ENCODE measurements at regions not wholly inside any gene's neighbourhood (a gene's known extent, or its start where the extent isn't known, plus 50 kb on each side); places are given as distances from the start of the nearest gene placed in this dataset.
"Not testable (repeated sequence)": the region's sequence is repeated elsewhere in the genome, so short reads cannot be mapped to it uniquely, and the experiment has no call there.

GRCh38 chr3:4208556-4208955 is 94.6 kb upstream of the SETMAR start:
- Histone ChIP-seq H3K27ac (no peak overlapping the region), H3K9me3 (peaks cover 0 to 13% (median 4%) of the 10 kb centered on the region in 11 donors), H3K27me3 (no peaks in the 10 kb centered on the region), H3K4me3 (no peak overlapping the region), H3K4me1 (no peaks in the 10 kb centered on the region), H3K36me3 (no peaks in the 10 kb centered on the region)
- ATAC-seq (no peak), DNase-seq (no peak)
- WGBS, 2 donors: 85 to 87% methylated on average over 4 of the region's 4 CpGs
- intact Hi-C loops (cut with DNase I): no loop called here
- TF ChIP-seq, protein P1, sequence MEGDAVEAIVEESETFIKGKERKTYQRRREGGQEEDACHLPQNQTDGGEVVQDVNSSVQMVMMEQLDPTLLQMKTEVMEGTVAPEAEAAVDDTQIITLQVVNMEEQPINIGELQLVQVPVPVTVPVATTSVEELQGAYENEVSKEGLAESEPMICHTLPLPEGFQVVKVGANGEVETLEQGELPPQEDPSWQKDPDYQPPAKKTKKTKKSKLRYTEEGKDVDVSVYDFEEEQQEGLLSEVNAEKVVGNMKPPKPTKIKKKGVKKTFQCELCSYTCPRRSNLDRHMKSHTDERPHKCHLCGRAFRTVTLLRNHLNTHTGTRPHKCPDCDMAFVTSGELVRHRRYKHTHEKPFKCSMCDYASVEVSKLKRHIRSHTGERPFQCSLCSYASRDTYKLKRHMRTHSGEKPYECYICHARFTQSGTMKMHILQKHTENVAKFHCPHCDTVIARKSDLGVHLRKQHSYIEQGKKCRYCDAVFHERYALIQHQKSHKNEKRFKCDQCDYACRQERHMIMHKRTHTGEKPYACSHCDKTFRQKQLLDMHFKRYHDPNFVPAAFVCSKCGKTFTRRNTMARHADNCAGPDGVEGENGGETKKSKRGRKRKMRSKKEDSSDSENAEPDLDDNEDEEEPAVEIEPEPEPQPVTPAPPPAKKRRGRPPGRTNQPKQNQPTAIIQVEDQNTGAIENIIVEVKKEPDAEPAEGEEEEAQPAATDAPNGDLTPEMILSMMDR (IDR thresholded peaks at IDR 0.05): no peak

DNA sequence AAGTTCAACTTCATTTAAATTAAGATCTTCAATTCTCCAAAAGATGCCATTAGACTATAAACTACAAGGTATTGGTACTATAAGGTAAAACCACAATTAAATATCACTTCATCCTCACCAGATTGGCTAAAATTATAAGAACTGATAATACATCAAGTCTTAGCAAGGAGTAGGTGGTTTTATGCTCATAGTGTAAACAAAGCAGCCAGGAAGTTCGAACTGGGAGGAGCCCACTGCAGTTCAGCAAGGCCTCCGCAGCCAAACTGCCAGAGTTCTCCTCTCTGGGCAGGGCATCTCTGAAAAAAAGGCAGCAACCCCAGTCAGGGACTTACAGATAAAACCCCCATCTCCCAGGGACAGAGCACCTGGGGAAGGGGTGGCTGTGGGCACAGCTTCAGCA is 91.6 kb upstream of the SETMAR start:
- Histone ChIP-seq H3K4me1 (no peaks in the 10 kb centered on the region), H3K4me3 (no peak overlapping the region), H3K36me3 (no peaks in the 10 kb centered on the region), H3K9me3 (peaks cover 0 to 41% (median 10%) of the 10 kb centered on the region in 11 donors), H3K27ac (no peak overlapping the region), H3K27me3 (no peaks in the 10 kb centered on the region)
- WGBS, 2 donors: 56 to 62% methylated on average over 2 of the region's 2 CpGs
- TF ChIP-seq, protein P1 (IDR thresholded peaks at IDR 0.05): no peak
- DNase-seq (no peak), ATAC-seq (no peak)
- intact Hi-C loops (cut with DNase I): loop anchor here in 1 of 10 donors (5.0 kb wide), 1 partner anchor 49 kb away; no protein-coding TSS in a partner anchor

DNA sequence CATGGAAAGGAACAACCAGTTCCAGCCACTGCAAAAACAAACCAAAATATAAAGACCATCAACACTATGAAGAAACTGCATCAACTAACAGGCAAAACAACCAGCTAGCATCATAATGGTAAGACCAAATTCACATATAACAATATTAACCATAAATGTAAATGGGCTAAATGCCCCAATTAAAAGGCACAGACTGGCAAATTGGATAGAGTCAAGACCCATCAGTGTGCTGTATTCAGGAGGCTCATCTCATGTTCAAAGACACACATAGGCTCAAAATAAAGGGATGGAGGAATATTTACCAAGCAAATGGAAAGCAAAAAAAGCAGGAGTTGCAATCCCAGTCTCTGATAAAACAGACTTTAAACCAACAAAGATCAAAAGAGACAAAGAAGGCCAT is 89.7 kb upstream of the SETMAR start:
- H3K27ac ChIP-seq, H3K36me3 ChIP-seq, ATAC-seq, H3K27me3 ChIP-seq, H3K4me3 ChIP-seq, DNase-seq, H3K4me1 ChIP-seq: not testable (repeated sequence)
- intact Hi-C loops (cut with DNase I): loop anchor here in 1 of 10 donors (5.0 kb wide), 1 partner anchor 51 kb away; no protein-coding TSS in a partner anchor
- H3K9me3 ChIP-seq: peaks cover 0 to 46% (median 12%) of the 10 kb centered on the region in 11 donors

DNA sequence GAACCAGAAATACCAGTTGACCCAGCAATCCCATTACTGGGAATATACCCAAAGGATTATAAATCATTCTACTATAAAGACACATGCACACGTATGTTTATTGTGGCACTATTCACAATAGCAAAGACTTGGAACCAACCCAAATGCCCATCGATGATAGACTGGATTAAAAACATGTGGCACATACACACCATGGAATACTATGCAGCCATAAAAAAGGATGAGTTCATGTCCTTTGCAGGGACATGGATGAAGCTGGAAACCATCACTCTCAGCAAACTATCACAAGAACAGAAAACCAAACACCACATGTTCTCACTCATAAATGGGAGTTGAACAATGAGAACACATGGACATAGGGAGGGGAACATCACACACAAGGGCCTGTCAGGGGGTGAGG is 86.2 kb upstream of the SETMAR start:
- H3K4me1 ChIP-seq; H3K4me3 ChIP-seq; H3K27ac ChIP-seq; ATAC-seq; intact Hi-C loops (cut with DNase I); H3K36me3 ChIP-seq; H3K27me3 ChIP-seq; DNase-seq: not testable (repeated sequence)
- WGBS, 2 donors: 90% methylated on average over 2 of the region's 2 CpGs
- peaks cover 0 to 46% (median 12%) of the 10 kb centered on the region in 11 donors for H3K9me3 ChIP-seq

GRCh38 chr3:4218456-4219226 is 84.5 kb upstream of the SETMAR start:
- H3K9me3 ChIP-seq: peaks cover 0 to 32% (median 10%) of the 10 kb centered on the region in 11 donors
- intact Hi-C loops (cut with DNase I): no loop called here
- no peak overlapping the region for H3K27ac ChIP-seq
- H3K36me3 ChIP-seq: no peaks in the 10 kb centered on the region
- ATAC-seq (no peak), DNase-seq (no peak)
- no peaks in the 10 kb centered on the region for H3K4me1 ChIP-seq
- no peaks in the 10 kb centered on the region for H3K27me3 ChIP-seq
- TF ChIP-seq, protein P1 (IDR thresholded peaks at IDR 0.05): no peak
- no peak overlapping the region for H3K4me3 ChIP-seq
- WGBS, 2 donors: 66 to 70% methylated on average over 10 of the region's 10 CpGs
